MM.1S (cell line): ENCODE measurements at regions not wholly inside any gene's neighbourhood (a gene's known extent, or its start where the extent isn't known, plus 50 kb on each side); places are given as distances from the start of the nearest gene placed in this dataset.

Source experiments
- DNase-seq: peaks from one replicate; pipeline ENCODE4 v3.0.0-alpha.2; 2015
- H2AFZ ChIP-seq: fragments of 300-600 bp; sonication (generic); 2 replicates; pipeline ENCODE4 v1.6.0; 2016; ENCODE audit warnings: antibody characterized with exemption, low read length
- H3F3A ChIP-seq: fragments of 300-600 bp; sonication (generic); 2 replicates; pipeline ENCODE4 v1.6.1; 2016; ENCODE audit warnings: mild to moderate bottlenecking, antibody characterized with exemption, low read length, moderate library complexity, mixed read lengths; ENCODE audit not compliant: insufficient read depth
- H3K27ac ChIP-seq: fragments of 300-600 bp; sonication (generic); 2 replicates; pipeline ENCODE4 v1.5.1; 2016; ENCODE audit warnings: mild to moderate bottlenecking, low read length
- H3K27me3 ChIP-seq: fragments of 300-600 bp; sonication (generic); replicated peaks from 2 replicates; pipeline ENCODE4 v1.6.0; 2016; ENCODE audit warnings: low read length; ENCODE audit not compliant: insufficient read depth
- H3K36me3 ChIP-seq: fragments of 300-600 bp; sonication (generic); replicated peaks from 2 replicates; pipeline ENCODE4 v1.6.1; 2016; ENCODE audit warnings: mild to moderate bottlenecking, low read length, mixed read lengths; ENCODE audit not compliant: insufficient read depth
- H3K4me1 ChIP-seq: fragments of 300-600 bp; sonication (generic); 2 replicates; pipeline ENCODE4 v1.6.1; 2016; ENCODE audit warnings: low read length, mixed read lengths
- H3K4me2 ChIP-seq: fragments of 300-600 bp; sonication (generic); 2 replicates; pipeline ENCODE4 v1.6.0; 2016; ENCODE audit warnings: low read depth, low read length
- H3K4me3 ChIP-seq: fragments of 300-600 bp; sonication (generic); 2 replicates; pipeline ENCODE4 v1.5.1; 2016; ENCODE audit warnings: low read length, mixed read lengths
- H3K79me2 ChIP-seq: fragments of 300-600 bp; sonication (generic); 2 replicates; pipeline ENCODE4 v1.6.1; 2016; ENCODE audit warnings: mixed run types, low read length, mixed read lengths
- H3K9ac ChIP-seq: fragments of 300-600 bp; sonication (generic); 2 replicates; pipeline ENCODE4 v1.6.1; 2016; ENCODE audit warnings: low read length, mixed read lengths
- H3K9me2 ChIP-seq: fragments of 300-600 bp; sonication (generic); replicated peaks from 2 replicates; pipeline ENCODE4 v1.6.1; 2016; ENCODE audit warnings: mild to moderate bottlenecking, low read length, mixed read lengths; ENCODE audit not compliant: insufficient read depth
- H3K9me3 ChIP-seq: fragments of 300-600 bp; sonication (generic); replicated peaks from 2 replicates; pipeline ENCODE4 v1.6.1; 2016; ENCODE audit warnings: mild to moderate bottlenecking, low read length, mixed read lengths; ENCODE audit not compliant: insufficient read depth
- H4K20me1 ChIP-seq: fragments of 300-600 bp; sonication (generic); 2 replicates; pipeline ENCODE4 v1.6.1; 2016; ENCODE audit warnings: mild to moderate bottlenecking, low read length, moderate library complexity, mixed read lengths; ENCODE audit not compliant: insufficient read depth
- CTCF ChIP-seq: fragments of 300-600 bp; sonication (generic); IDR thresholded peaks from 2 replicates; pipeline ENCODE4 v1.5.1; 2016; ENCODE audit warnings: antibody characterized with exemption, low read length, mixed read lengths
- EZH2 ChIP-seq: fragments of 300-600 bp; sonication (generic); optimal IDR thresholded peaks from 2 replicates; pipeline ENCODE3; 2017; ENCODE audit warnings: low read depth, mild to moderate bottlenecking, antibody characterized with exemption, low read length, mixed read lengths
- EZH2phosphoT487 ChIP-seq: fragments of 300-600 bp; sonication (generic); IDR thresholded peaks from 2 replicates; pipeline ENCODE4 v1.6.1; 2018; ENCODE audit warnings: antibody characterized with exemption, low read length

GRCh38 chr5:126079266-126079665, 343.9 kb upstream of the GRAMD2B start:
- H4K20me1 ChIP-seq, result no peaks in the 10 kb centered on the region
- H2AFZ ChIP-seq, result no peak overlapping the region
- no peak overlapping the region for H3K4me2 ChIP-seq

DNA sequence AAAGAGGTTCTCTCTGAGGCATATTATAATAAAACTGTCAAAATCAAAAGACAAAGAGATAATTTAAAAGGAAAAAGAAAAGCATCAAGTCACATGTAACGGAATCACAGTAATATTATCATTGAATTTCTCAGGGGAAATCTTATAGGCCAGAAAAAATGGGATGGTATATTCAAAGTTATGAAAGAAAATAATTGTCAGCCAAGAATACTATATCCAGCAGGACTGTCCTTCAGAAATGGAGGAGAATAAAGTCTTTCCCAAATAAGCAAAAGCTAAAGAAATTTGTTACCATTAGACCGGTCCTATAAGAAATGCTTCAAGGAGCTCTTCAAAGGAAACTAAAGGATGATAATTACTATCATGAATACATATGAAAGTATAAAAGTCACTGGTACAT, 342.0 kb upstream of the GRAMD2B start:
- Histone ChIP-seq H3K9ac (no peak overlapping the region), H3K79me2 (no peaks in the 10 kb centered on the region), H2AFZ (no peak overlapping the region), H3F3A (no peaks in the 10 kb centered on the region), H3K36me3 (no peaks in the 10 kb centered on the region), H4K20me1 (no peaks in the 10 kb centered on the region), H3K4me1 (peaks cover 9% of the 10 kb centered on the region), H3K9me3 (no peaks in the 10 kb centered on the region), H3K9me2 (no peaks in the 10 kb centered on the region), H3K4me2 (no peak overlapping the region), H3K27ac (no peak overlapping the region), H3K4me3 (no peak overlapping the region), H3K27me3 (no peaks in the 10 kb centered on the region)
- no peak for TF ChIP-seq CTCF
- no peak for DNase-seq

More at GRCh38 chr5:126079266-126079665, 343.9 kb upstream of the GRAMD2B start:
- DNase-seq, result peak; percentile 43
- no peaks in the 10 kb centered on the region for H3K79me2 ChIP-seq
- no peak overlapping the region for H3K4me3 ChIP-seq
- TF ChIP-seq EZH2 (no peak), CTCF (no peak), EZH2phosphoT487 (no peak)
- no peaks in the 10 kb centered on the region for H3F3A ChIP-seq
- no peaks in the 10 kb centered on the region for H3K27me3 ChIP-seq
- H3K36me3 ChIP-seq, result no peaks in the 10 kb centered on the region
- H3K9ac ChIP-seq, result no peak overlapping the region
- H3K27ac ChIP-seq, result no peak overlapping the region; the same call in 1 of the 2 replicates
- peaks cover 9% of the 10 kb centered on the region for H3K4me1 ChIP-seq
- H3K9me3 ChIP-seq, result no peaks in the 10 kb centered on the region
- no peaks in the 10 kb centered on the region for H3K9me2 ChIP-seq

- H3K79me2 ChIP-seq, result no peaks in the 10 kb centered on the region
Observed at GRCh38 chr5:126093041-126093440, 330.2 kb upstream of the GRAMD2B start.

More at GRCh38 chr5:126093041-126093440, 330.2 kb upstream of the GRAMD2B start:
- no peak overlapping the region for H3K27ac ChIP-seq
- no peak overlapping the region for H3K9ac ChIP-seq
- DNase-seq, result no peak
- H2AFZ ChIP-seq, result no peak overlapping the region
- H3K36me3 ChIP-seq, result no peaks in the 10 kb centered on the region
- H3K27me3 ChIP-seq, result no peaks in the 10 kb centered on the region
- no peaks in the 10 kb centered on the region for H3K9me2 ChIP-seq
- H3K4me1 ChIP-seq, result no peaks in the 10 kb centered on the region
- no peaks in the 10 kb centered on the region for H4K20me1 ChIP-seq
- TF ChIP-seq EZH2, result no peak
- TF ChIP-seq EZH2phosphoT487, result no peak
- TF ChIP-seq CTCF, result no peak
- H3K9me3 ChIP-seq, result no peaks in the 10 kb centered on the region
- H3K4me2 ChIP-seq, result no peak overlapping the region
- H3K4me3 ChIP-seq, result no peak overlapping the region
- no peaks in the 10 kb centered on the region for H3F3A ChIP-seq
